K562 (cell line): ENCODE measurements at regions not wholly inside any gene's neighbourhood (a gene's known extent, or its start where the extent isn't known, plus 50 kb on each side); places are given as distances from the start of the nearest gene placed in this dataset.

ENCODE experiments used
- ATAC-seq: fragments of 200-7000 bp; cut with Tn5 transposase; 3 replicates; pipeline ENCODE4 v1.9.1; 2020; ENCODE audit warnings: moderate library complexity
- BruUV-seq: library from RNA; stranded (reverse); fragments of 400-500 nt; replicated peaks from 2 replicates; lab custom pipeline; 2021; lab: Mats Ljungman, UMichigan
- CTCF ChIA-PET: fragments of 300-600 bp; formaldehyde crosslinking; extraction: SDS; loops from one replicate; lab custom pipeline; 2021; ENCODE audit warnings: low intra/inter-chr PET ratio; lab: Yijun Ruan, JAX
- POLR2A ChIA-PET: fragments of 300-600, 350-650 bp; sonication (Branson Sonifier 250); formaldehyde crosslinking; extraction: SDS; loops from one replicate; lab custom pipeline; 2021; ENCODE audit warnings: antibody characterized with exemption, inconsistent platforms; lab: Yijun Ruan, JAX
- DNase-seq, 4 experiments: peaks; one replicate each; pipeline versions ENCODE4 v3.0.0 to v3.0.0-alpha.2; 2011 to 2018; ENCODE audit warnings: low spot score in 3 of 4, mixed read lengths in 3 of 4; ENCODE audit errors: extremely low read depth in 1 of 4
- FAIRE-seq: peaks from 2 replicates; lab custom pipeline; 2011; peaks lifted over from hg19 to GRCh38; lab: Jason Lieb, UNC
- H2AFZ ChIP-seq: 2 replicates; pipeline ENCODE4 v1.6.0; 2011; ENCODE audit warnings: low read depth, low read length, control low read depth, inconsistent platforms
- H3K27ac ChIP-seq: fragments of 200-600 bp; 3 replicates; pipeline ENCODE4 v1.8.0; 2011; ENCODE audit warnings: low read depth, mild to moderate bottlenecking, control low read depth, inconsistent platforms, low read length, moderate library complexity, mixed read lengths; ENCODE audit errors: extremely low read depth
- H3K27me3 ChIP-seq, 2 experiments: fragments of 300-600 bp in 1 of 2; 2 replicates in 1 of 2; 3 replicates in 1 of 2; pipeline versions ENCODE4 v1.6.0 to v1.8.0; 2011; ENCODE audit warnings: inconsistent platforms in 2 of 2, low read length in 2 of 2, mild to moderate bottlenecking in 1 of 2, mixed read lengths in 1 of 2, moderate library complexity in 1 of 2; ENCODE audit not compliant: control insufficient read depth in 2 of 2, insufficient read depth in 2 of 2
- H3K36me3 ChIP-seq: fragments of 300-600 bp; 3 replicates; pipeline ENCODE4 v1.8.0; 2011; ENCODE audit warnings: mild to moderate bottlenecking, low read length, inconsistent platforms; ENCODE audit not compliant: control insufficient read depth, insufficient read depth
- H3K4me1 ChIP-seq, 2 experiments: fragments of 200-600 bp in 1 of 2; replicated peaks in 1 of 2; 2 replicates in 1 of 2; 3 replicates in 1 of 2; pipeline versions ENCODE4 v1.5.1 to v1.8.0; 2011; ENCODE audit warnings: inconsistent platforms in 2 of 2, low read length in 2 of 2, mild to moderate bottlenecking in 1 of 2, mixed read lengths in 1 of 2, moderate library complexity in 1 of 2; ENCODE audit not compliant: control insufficient read depth in 2 of 2, insufficient read depth in 2 of 2
- H3K4me2 ChIP-seq: 2 replicates; pipeline ENCODE4 v1.6.1; 2011; ENCODE audit warnings: low read length, control low read depth, inconsistent platforms, mixed read lengths; ENCODE audit not compliant: insufficient read depth
- H3K4me3 ChIP-seq: fragments of 200-600 bp; sonication (generic), shearing (Covaris generic); 2 replicates; pipeline ENCODE4 v1.5.1; 2016; ENCODE audit warnings: control low read depth, inconsistent platforms
- H3K79me2 ChIP-seq: fragments of 200-600 bp; 3 replicates; pipeline ENCODE4 v1.8.0; 2011; ENCODE audit warnings: low read length, inconsistent platforms; ENCODE audit not compliant: control insufficient read depth, insufficient read depth
- H3K9ac ChIP-seq, 2 experiments: 2 replicates each; pipeline versions ENCODE4 v1.6.0 to v1.6.1; 2011; ENCODE audit warnings: low read depth in 2 of 2, low read length in 2 of 2, control low read depth in 1 of 2, inconsistent platforms in 1 of 2, mild to moderate bottlenecking in 1 of 2, mixed read lengths in 1 of 2; ENCODE audit not compliant: insufficient read depth in 1 of 2
- H3K9me1 ChIP-seq: one replicate; pipeline ENCODE4 v1.6.0; 2011; ENCODE audit warnings: inconsistent platforms, mild to moderate bottlenecking, low read length, moderate library complexity; ENCODE audit not compliant: control insufficient read depth, insufficient read depth
- H3K9me3 ChIP-seq: replicated peaks from 2 replicates; pipeline ENCODE4 v1.5.1; 2011; ENCODE audit warnings: low read depth, low read length, inconsistent platforms; ENCODE audit not compliant: control insufficient read depth, insufficient read depth
- H4K20me1 ChIP-seq: replicated peaks from 2 replicates; pipeline ENCODE4 v1.6.1; 2011; ENCODE audit warnings: low read length, inconsistent platforms, mixed read lengths; ENCODE audit not compliant: control insufficient read depth, insufficient read depth
- ARID3A ChIP-seq: IDR thresholded peaks from 2 replicates; pipeline ENCODE4 v1.6.1; 2012; ENCODE audit warnings: low read depth, low read length, improper control_type of control experiment, borderline replicate concordance
- ATF2 ChIP-seq: sonication (generic); formaldehyde crosslinking; IDR thresholded peaks from 2 replicates; pipeline ENCODE4 v1.8.1; 2022; ENCODE audit warnings: missing genetic modification reagents
- SOX6 ChIP-seq: fragments of 450-650 bp; IDR thresholded peaks from 2 replicates; pipeline ENCODE4 v1.6.1; 2014; ENCODE audit warnings: mild to moderate bottlenecking
- SPI1 ChIP-seq: IDR thresholded peaks from 2 replicates; pipeline ENCODE4 v1.6.1; 2011; ENCODE audit warnings: low read depth, low read length, control low read depth, borderline replicate concordance
- ZBTB40 ChIP-seq, 2 experiments: fragments of 450-650 bp in 1 of 2; sonication (generic) in 1 of 2; formaldehyde crosslinking in 1 of 2; IDR thresholded peaks; 2 replicates each; pipeline versions ENCODE4 v1.7.1 to v1.9.0; 2016 to 2022; ENCODE audit warnings: inconsistent platforms in 1 of 2, mild to moderate bottlenecking in 1 of 2, missing genetic modification reagents in 1 of 2
- ZNF592 ChIP-seq: fragments of 450-650 bp; IDR thresholded peaks from 2 replicates; pipeline ENCODE4 v1.6.1; 2017; ENCODE audit warnings: antibody characterized with exemption, mild to moderate bottlenecking
- in situ Hi-C: fragments of 300-500 bp; cut with MboI; formaldehyde crosslinking; loops from 4 replicates; pipeline ENCODE4 v1.15.0; 2018; ENCODE audit warnings: inconsistent platforms, mixed read lengths
- intact Hi-C: fragments of 100-400 bp; cut with micrococcal nuclease; formaldehyde crosslinking; loops from 2 replicates; pipeline ENCODE4 v1.14.2; 2022

GRCh38 chr2:58476556-58476955 is 235.4 kb upstream of the FANCL start:
- H3K4me3 ChIP-seq: no peak overlapping the region
- H3K36me3 ChIP-seq: no peaks in the 10 kb centered on the region
- H3K9me1 ChIP-seq: no peaks in the 10 kb centered on the region
- no peak for FAIRE-seq
- H3K9me3 ChIP-seq: no peaks in the 10 kb centered on the region
- no peak overlapping the region for H3K9ac ChIP-seq
- ChIA-PET POLR2A (no interaction called here), CTCF (no interaction called here)
- in situ Hi-C loops (no loop called here), intact Hi-C loops (no loop called here)
- no peak for ATAC-seq
- H3K4me2 ChIP-seq: no peak overlapping the region
- no peaks in the 10 kb centered on the region for H3K4me1 ChIP-seq
- no peak overlapping the region for H3K27ac ChIP-seq
- H3K79me2 ChIP-seq: no peaks in the 10 kb centered on the region
- H3K27me3 ChIP-seq: no peaks in the 10 kb centered on the region
- no peaks in the 10 kb centered on the region for H4K20me1 ChIP-seq
- no peak for DNase-seq
- H2AFZ ChIP-seq: no peak overlapping the region
- no TSS peak for BruUV-seq
- TF ChIP-seq SOX6 (no peak), SPI1 (no peak), ARID3A (no peak), ZBTB40 (IDR thresholded peaks at IDR 0.05) (no peak), ZBTB40 (CRISPR knock-in tag; IDR thresholded peaks at IDR 0.05) (no peak), ATF2 (CRISPR knock-in tag) (no peak), ZNF592 (no peak)
